SW 1271 (cell line): ENCODE measurements at regions not wholly inside any gene's neighbourhood (a gene's known extent, or its start where the extent isn't known, plus 50 kb on each side); places are given as distances from the start of the nearest gene placed in this dataset.
"Not testable (repeated sequence)": the region's sequence is repeated elsewhere in the genome, so short reads cannot be mapped to it uniquely, and the experiment has no call there.

Experiments used
- DNase-seq, 2 experiments: peaks; one replicate each; lab custom pipeline; 2025; lab: John Stamatoyannopoulos, UW

DNA sequence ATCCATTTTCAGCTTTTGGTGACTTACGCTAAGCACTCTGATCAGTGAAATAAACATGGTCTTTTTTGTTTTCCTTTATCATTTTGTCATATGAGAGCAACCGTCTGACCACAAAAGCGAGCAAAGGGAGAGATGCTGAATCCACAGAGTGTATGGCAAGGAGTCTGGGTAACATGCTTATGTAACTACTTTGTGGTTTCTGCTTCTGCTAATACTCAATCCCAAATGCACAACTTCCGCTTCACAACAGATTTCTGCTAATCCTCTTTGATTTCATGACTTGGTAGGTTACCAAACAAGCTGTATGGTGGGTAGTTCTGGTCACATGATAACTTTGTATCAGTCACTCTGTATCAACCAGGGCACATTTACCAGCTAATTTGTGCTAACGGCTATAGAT, 908.4 kb upstream of the CRIM1 start:
- DNase-seq: no peak

GRCh38 chr2:35443087-35443486, 912.5 kb upstream of the CRIM1 start:
- DNase-seq: no peak

DNA sequence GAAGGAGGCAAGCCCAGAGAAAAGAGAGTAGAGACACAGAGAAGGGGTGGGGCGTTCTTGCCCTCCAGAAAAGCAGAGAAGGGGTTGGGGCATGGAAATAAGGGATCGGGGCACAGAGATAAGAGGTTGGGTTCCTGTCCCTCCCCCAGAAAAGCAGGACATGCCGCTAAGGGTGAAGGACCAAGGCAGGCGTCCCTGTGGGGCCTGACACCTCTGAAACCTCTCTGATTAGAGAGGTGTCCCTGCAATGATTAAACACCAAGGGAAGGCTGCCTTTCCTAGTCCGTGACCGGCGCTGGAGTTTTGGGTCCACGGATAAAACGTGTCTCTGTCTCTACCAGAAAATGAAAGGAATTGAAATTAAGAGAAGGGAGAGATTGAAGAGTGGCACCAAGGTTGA, 914.0 kb upstream of the CRIM1 start:
- not testable (repeated sequence) for DNase-seq

DNA sequence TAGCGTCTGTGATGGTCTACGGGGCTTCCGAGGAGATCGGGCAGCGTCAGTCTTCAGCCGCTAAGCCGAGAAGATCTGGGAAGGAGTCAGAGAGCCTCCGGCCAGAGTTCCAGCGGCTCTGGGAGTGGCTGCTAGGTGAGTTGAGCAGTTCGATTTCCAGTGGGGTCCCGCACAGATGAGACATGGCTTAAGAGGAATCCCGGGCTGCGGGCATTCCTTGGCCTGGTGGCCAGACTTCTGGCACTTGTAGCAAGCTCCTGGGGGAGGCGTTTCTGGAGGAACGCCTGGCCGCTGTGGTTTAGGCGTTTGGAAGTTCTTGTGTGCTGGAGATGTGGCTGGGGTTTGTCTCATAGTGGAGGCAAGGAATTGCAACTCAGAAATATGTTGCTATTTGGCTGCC, 915.3 kb upstream of the CRIM1 start:
- not testable (repeated sequence) for DNase-seq

DNA sequence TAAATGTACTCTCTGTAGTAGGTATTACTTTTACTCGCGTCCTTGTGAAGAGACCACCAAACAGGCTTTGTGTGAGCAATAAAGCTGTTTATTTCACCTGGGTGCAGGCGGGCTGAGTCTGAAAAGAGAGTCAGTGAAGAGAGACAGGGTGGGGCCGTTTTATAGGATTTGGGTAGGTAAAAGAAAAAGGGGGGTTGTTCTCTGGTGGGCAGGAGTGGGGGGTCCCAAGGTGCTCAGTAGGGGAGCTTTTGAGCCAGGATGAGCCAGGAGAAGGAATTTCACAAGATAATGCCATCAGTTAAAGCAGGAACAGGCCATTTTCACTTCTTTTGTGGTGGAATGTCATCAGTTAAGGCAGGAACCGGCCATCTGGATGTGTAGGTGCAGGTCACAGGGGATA, 918.7 kb upstream of the CRIM1 start:
- not testable (repeated sequence) for DNase-seq

DNA sequence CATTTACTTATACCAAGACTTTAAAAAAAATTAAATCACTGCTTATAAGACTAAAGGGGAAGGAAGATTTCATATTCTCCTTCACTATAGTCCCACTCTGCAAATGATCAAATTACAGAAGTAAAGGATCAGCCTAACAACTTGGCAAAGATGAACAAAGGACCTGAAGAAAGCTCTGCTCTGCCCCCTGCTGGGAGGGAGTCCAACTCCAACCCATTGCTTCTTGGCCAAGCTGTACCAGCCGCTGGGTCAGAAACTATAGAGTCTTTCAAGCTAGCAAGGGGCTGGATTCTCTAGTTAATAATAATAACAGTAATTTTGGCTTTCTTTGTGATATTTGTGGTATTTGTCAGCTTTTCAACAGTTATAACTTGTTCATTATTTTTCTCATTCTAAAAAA, 927.0 kb upstream of the CRIM1 start:
- peak in 1 of 2 experiments; percentile 33 for DNase-seq

DNA sequence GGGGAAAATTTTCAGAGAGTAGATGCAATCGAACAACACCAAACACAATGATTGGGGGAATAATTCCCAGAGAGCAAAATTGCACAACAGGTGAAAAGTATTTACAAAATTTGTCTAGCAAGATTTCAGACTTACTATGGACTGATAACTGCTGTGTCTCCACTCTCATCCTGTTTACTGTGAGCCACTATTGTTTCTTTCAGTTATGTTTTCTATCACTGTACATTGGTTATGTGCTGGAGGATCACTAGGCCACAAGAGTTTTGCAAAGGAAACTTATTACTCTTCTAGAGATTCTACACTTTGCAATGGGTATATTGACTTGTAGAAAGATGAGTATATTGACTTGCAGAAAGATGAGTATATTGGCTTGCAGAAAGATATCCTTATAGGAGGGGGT, 934.1 kb upstream of the CRIM1 start:
- no peak for DNase-seq

DNA sequence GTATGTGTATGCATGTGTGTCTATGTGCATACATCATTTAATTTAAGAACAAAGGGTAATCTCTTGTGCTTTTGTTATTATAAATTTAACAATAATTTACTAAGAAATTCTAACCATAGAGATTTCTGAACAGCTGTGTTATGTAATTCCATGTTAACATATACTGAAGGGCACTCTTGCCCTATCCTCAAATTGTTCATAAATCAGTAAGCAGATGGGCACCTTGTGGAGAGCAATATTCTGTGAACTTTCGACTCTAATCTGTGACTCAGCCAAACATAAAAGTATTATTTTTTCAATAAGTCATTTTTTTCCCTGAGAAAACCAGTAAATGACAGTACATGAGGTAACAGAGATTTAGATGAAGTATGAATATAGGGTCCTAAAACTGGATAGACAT, 938.3 kb upstream of the CRIM1 start:
- DNase-seq: no peak

GRCh38 chr2:35416391-35417140, 939.0 kb upstream of the CRIM1 start:
- no peak for DNase-seq

GRCh38 chr2:35415942-35416341, 939.6 kb upstream of the CRIM1 start:
- DNase-seq: no peak

DNA sequence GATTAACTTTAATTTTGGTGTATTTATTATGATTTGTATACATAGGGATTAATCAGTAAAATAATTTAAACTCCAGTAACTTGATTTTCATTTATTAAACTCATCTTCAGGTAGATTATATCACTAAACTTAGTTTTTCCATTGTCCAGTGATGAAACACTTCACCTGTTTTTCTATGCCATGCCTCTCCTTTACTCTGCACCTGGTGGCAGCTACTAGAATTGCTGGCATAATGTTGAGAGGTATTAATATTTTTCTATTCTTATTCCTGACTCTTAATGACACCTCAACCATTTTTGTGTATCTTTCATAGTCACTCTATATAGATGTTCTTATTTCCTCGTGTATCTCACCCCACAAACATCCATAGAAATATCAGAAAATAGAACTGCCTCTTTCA, 940.3 kb upstream of the CRIM1 start:
- DNase-seq: peak in 1 of 2 experiments; percentile 6

- DNase-seq: peak in 1 of 2 experiments; percentile 60
Measured at GRCh38 chr2:35410431-35411061, 945.0 kb upstream of the CRIM1 start.

GRCh38 chr2:35409762-35410161, 945.8 kb upstream of the CRIM1 start:
- DNase-seq: no peak

DNA sequence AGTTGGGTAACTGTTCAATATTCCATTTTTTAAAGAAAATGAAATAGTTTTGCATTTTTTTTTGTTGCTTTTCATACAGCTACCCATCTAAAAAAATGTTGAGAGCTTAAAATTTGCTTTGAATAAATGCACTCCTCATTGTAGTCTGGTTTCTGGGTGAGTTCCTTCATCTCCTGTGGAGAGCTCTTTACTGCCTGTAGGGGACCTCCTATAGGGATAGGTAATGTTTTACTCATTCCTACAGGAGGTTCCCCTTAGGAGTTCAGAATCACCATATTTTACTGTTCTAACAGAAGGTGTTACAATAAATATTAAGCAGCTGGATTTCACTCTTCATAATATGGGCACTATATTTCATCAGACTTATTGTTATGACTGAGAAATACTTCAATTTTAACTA, 947.3 kb upstream of the CRIM1 start:
- DNase-seq: no peak

DNA sequence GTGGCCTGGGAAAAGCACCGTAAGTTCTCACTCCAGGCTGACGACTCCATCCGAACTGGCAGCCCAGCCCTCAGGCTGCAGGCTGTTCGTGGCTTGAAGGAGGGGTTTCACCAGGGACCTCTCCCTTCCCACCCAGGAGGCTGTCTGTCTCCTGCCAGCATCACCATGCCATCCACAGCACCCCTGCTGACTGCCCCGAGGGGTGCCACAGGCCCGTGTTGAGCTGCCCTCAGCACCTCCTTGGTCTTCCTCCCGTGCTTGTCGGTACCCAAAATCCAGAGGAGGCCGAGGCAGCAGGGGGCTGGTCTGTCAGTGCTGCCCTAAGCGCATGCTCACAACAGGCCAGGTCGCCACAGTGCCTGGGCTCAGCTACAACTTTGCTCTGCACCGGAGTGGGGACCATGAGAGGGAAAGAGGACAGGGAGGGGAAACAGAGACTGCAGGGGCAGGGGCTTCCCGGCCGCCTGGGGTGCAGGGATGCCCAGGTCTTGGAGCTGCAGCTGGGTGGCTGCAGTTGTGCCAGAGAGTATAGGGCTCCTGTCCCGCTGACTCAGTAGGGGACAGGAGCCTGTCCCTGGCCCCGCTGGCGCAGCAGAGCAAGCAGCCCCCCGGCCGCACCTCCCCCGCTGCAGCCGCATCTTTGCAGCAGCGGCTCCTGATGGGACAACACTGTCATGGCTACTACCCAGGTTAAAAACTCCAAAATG, 963.7 kb upstream of the CRIM1 start:
- DNase-seq: no peak

- DNase-seq: no peak
Measured at GRCh38 chr2:35378791-35379190, 976.8 kb upstream of the CRIM1 start.

GRCh38 chr2:35374845-35375244, 980.7 kb upstream of the CRIM1 start:
- no peak for DNase-seq

GRCh38 chr2:35365859-35366258, 989.7 kb upstream of the CRIM1 start:
- DNase-seq: peak in 1 of 2 experiments; percentile 41

DNA sequence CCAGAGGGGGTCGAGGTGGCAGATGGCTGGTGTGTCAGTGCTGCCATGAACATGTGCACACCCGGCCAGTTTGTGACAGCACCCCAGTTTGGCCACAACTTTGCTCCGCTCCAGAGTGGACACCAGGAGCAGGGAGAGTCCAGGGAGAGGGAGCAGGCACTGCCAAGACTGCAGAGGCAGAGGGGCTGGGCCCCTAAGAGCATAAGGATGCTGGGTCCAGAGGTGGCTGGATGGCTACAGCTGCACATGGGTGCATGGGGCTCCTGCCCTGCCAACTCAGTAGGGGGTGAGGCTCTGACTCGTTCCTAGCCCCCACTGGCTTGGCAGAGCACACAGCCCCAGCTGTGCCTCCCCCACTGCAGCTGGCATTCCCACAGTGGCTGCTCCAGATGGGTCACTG, 999.2 kb upstream of the CRIM1 start:
- DNase-seq: no peak

GRCh38 chr2:35355056-35355455, 1000.5 kb upstream of the CRIM1 start:
- no peak for DNase-seq

DNA sequence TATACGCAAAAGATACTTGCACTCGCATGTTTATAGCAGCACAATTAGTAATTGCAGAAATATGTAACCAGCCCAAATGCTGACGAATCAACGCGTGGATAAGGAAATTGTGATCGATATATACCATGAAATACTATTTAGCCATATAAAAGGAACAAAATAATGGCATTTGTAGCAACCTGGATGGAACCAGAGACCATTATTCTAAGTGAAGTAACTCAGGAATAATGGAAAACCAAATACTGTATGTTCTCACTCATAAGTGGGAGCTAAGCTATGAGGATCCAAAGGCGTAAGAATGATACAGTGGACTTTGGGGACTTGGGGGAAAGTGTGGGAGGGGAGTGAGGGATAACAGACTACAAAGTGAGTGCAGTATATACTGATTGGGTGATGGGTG, 1008.0 kb upstream of the CRIM1 start:
- no peak for DNase-seq

DNA sequence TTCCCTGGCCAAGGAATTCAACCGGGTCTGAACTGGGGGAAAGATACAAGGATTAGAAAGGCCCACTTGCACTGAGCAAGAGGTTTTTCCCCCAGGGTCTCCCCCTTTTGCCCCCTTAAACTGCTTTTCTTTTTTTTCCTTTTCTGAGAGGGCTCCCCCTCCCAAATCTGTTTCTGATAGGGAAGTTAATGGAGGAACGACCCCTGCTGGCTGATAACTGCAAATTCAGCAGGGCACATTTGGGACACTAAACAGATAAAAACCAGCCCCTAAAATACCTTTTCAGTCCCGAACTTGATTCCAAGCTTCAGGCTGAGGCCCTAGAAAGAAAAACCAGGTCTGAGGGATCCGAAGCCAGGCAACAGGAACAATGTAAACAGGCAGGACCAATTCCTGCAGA, 1012.4 kb upstream of the CRIM1 start:
- DNase-seq: no peak

DNA sequence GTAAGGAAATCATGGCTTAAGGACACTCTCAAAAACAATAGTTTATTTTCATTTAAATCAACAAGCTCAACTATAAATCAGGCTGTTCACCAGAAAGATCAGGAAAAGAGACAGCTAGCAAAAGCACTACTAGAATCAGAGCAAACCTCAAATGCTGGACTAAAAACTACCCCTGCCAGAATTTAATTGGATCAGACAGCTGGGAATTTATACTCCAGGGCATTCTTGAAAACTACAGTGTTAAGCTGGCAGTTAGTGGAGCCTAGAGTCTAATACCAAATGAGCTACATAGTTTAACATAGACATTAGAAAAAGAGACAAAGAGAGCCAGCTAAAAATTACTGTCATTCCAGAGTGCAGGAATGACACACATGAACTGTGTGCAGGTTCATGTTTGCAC, 1016.4 kb upstream of the CRIM1 start:
- no peak for DNase-seq
